LHCN-M2 (cell line): ENCODE measurements at regions not wholly inside any gene's neighbourhood (a gene's known extent, or its start where the extent isn't known, plus 50 kb on each side); places are given as distances from the start of the nearest gene placed in this dataset.

ENCODE experiments used
- DNase-seq: peaks from one replicate; pipeline ENCODE4 v3.0.0-alpha.2; 2012; ENCODE audit warnings: low read depth

DNA sequence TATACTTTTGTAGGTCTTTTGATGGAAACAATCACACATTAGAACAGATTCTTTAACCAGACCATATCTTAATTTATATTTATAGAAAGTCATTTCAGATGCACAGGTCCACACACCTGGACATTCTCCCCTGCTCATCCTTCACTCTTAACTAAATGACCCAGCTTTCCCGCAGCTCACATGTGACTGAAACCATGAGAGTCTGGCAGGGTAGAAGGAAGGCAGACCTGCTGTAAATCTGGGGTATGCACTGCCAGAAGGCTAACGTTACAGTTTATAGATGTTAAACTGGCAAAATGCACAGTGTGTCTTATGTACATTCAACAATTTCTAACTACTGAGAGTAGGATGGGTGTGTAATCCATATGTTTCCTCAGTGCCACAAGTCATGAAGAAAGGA is 359.5 kb upstream of the SPTLC3 start:
- no peak for DNase-seq

DNA sequence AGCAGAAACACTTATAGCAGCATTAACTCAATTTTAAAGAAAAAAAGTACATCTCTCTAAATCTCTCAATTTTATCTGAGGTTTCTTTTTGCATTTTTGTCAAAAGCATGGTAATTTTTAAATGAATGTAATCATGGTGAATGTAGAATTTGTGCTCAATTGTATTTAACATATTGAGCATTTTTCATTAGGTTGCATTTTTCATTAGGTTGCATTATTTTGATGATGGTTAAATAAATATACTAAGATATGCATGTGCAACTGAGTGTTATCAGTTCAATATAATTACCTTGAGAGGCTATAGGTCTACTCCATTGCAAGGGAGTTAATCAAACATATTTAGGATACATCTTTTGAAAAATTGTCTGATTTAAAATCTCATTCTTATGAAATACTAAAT is 355.1 kb upstream of the SPTLC3 start:
- DNase-seq: no peak

DNA sequence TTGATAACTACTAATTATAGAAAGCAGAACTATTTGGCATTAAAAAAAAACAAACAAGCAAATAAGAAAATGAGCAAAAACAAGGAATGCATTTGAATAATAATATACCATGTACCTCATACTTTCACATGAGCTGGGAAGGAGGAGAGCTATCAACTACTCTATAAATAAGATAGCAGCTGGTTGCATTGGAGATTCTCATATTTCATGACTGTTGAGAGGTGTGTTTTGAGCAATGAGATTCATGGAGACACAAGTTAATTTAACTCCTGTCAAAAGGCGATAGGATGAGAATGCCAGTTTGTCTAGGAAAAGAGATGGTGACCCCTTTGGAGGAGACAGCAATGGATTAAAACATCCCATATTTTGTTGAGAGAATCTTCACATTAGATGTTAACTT is 348.8 kb upstream of the SPTLC3 start:
- DNase-seq: no peak

DNA sequence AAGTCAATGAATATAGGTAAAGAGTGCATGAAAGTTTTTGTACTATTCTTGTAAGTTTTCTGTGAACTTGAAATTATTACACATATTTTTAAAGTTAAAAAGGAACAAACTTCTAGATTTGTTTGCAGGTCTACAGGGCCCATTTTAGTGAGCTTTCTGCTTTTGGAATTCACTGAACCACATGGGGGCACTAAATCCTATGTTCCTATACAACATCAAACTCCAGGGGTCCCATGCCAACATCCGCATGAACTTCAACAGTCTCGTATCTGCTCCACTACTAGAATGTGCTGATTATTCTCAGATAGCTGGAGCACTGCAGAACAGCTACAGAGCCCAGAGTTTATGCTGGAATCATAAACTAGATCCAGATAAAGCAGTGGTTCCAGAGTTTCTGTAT is 347.9 kb upstream of the SPTLC3 start:
- DNase-seq: no peak

DNA sequence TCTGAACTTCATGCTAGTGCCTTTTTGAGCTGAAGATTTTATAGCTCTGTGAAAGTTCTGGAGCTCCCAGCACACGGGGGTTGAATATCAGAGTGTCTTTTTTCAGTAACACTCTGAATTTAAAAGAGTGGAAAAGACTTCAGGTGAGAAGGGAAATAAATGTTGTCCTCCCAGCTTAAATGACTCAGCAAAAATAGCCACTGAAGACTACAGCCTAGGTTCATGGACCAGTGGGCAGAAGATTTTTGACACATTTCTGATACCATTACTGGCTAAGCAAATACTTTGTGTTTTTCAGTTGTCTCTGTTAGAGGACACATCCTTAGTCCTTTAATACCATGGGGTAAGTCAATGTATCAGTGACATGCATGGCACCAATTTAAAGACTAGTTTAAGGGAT is 338.5 kb upstream of the SPTLC3 start:
- DNase-seq: no peak

DNA sequence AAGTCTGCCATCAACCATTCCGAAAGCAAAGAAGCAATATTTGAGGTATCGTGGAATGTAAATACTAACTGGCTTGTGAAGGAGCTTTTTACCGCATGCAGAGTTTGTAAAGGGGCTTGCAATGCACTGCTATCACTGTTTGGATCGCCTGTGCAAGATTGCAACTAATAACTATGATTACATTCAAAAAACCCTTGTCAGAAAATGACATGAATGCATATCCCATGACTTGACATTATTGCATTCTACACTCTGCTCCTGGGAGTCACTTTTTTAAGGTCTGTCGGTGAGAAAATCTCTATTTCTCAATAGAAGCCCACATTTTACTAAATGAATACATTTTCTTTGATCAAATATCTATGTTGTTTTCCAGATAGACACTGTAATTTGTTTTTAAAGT is 335.4 kb upstream of the SPTLC3 start:
- DNase-seq: no peak

DNA sequence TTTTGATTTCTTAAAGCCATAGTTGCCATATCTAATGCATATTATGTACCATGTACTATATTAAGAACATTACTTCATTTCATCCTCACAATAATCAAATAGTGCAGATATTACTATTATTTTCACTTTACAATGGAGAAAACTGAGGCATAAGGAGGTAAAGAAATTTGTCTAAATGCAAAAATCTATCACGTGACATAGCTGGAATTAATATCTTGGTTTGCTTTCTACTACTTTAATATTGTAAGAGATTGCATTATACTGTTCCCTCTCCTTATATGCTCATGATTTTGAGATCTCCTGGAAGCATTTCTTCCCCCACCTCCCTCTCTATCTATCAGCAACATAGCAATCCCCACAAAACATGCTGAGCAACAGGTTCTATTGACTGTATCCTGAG is 330.8 kb upstream of the SPTLC3 start:
- DNase-seq: no peak

DNA sequence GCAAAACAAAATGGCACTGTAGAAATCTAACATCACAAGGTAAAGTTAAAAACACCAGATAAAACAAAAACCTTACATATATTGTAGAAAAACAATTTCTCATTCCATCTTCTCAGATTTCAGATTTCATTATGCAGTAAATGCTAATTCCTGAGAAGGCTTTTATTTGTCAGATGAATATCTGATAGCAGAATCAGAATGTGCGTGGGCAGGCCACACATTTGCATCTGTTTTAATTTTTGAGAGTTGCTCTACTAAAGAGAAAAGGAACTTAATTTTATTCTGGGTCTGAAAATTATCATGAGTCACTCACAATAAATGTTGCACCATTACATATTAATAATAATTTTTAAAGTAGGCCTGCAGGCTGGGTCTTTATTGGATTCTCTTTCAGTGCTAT is 329.3 kb upstream of the SPTLC3 start:
- no peak for DNase-seq

DNA sequence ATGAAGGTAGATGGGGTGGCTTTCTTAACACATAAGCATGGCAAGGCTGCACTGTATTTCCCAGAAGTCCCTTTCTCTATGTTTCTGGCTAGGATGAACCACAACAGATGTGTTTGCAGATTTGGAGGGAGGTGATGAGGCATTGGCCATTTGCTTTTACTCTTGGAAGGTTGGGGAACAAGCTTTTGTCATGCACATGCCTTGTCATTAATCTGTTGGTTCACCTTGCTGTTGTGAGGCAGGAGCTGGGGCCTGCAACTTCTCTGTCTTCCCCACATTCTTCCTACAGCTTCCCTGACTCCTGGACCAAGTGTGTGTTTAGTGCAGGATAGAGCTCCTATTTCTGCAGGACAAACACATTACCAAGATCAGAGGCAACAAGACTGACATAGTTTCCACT is 326.2 kb upstream of the SPTLC3 start:
- DNase-seq: no peak

DNA sequence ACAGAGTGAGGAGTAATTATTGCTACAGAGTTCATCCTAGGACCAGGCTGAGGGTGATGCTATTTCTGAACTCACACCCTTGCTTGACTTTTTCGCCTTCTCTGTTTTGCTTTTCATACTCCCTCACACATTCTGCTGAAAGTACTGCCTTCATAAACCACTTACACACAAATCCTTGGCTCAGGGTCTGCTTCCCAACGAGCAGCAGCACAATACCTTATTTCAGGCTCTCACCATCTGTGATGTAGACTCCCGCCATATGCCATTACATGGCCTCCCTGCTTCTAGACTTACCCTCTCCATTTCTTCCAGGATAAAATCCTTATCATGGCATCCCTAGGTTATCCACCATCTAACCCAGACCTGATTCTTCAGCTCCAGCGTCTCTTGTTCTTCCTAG is 321.3 kb upstream of the SPTLC3 start:
- DNase-seq: no peak

DNA sequence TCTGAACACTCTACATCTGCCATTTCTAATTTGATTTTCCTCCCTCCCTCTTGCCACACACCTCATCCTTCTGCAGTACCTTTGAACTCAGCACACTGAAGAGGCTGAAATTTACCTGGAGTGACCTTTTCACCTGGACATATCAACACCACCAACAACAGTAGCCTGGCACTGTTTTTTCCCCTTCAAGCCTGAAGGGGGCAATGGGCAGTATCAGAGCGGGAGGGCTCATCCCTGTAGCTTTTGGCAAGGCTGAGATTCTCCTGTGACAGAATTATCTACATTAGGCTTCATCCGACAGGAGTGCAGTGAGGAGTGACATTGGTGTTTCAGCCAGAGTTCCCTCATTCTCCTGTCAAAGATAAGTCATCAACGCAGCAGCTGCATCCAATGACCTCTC is 312.8 kb upstream of the SPTLC3 start:
- DNase-seq: no peak

DNA sequence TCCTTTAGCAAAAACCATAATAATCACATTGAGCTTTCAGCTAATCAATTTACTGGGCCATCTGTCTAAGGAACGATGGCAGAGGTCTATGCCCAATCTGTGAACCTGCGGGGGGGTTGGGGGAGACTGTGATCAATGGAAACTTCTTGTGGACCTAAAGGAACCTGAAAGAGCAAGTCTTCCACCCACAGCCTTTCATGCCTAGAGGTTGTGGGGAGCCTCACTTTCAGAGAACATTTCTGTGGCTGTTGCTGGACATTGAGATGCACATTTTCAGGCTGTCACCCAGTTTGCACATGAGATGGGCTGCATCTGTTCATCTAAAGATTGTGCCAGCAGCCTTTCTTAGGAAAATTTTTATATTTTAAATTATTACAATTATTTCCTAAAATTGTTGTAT is 310.0 kb upstream of the SPTLC3 start:
- no peak for DNase-seq

DNA sequence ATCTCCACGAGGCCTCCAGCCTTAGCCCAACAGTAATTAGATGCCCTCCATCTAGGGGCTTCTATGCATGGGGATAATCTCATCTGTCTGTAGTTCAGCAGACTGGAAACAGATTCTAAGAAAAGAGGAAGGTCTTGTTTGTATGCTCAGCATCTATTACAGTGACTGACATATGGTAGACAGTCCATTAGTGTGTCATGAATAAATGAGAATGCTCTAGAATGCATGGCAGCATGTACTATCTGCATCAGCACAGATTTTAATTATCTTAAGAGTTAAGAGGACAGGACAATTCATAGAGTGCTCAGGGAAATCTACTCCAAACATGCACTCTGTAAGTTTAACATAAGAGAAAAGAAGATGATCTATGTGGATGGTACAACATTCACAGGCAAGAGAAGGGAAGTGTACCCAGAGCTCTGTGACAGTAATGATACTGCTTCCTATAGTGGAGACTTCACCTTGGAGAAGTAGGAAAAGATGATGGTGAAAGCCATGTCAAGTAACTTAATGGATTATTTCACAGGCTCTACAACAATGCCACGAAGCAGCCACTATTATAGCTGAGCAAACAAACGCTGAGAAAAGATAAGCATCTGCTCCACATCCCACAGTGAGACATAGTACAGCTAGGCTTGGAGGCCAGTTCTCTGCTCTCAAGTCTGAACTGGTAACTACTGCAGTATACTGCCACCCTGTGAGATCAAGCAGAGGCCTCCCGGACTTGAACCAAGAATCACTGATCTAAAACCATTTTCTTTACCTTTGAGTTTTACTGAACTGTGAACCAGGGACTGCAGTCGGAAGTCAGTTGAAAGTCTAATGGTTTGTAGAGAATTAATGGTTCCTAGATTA is 309.2 kb upstream of the SPTLC3 start:
- DNase-seq: no peak

DNA sequence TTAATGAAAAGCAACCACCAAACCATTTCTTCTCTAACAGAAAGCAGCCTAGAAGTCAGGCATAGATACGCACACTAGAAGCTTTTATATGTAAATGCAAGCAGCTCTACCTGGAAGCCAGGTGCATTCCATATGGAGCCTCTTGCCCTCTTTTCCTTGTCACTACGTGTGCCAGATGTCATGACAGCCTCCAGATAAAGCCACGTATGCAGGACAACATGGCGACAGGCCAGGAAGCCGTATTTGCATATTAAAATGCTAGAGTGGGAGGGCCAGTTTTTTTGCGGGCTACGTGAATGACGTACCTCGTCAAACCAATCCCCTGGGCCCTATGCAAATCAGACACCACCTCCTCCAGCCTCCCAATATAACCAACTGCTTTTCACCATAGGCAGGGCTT is 308.1 kb upstream of the SPTLC3 start:
- DNase-seq: no peak

DNA sequence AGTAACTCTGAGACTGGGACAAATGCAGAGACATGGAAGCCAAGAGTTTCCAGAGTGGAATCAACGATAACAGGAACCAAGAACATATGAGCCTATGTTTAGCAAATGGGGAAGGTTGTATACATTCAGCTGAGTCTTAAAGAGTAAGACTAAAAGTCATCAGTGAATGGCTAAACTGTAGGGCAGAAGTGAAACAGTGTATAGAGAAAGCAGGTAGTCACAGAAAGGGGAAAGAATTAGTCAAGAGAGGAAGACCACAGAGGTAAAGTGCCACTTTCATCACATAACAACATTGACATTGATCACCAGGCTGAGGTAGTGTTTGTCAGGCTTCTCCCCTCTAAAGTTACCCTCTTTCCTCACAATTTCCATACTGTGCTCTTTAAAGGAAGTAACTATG is 306.5 kb upstream of the SPTLC3 start:
- DNase-seq: no peak

DNA sequence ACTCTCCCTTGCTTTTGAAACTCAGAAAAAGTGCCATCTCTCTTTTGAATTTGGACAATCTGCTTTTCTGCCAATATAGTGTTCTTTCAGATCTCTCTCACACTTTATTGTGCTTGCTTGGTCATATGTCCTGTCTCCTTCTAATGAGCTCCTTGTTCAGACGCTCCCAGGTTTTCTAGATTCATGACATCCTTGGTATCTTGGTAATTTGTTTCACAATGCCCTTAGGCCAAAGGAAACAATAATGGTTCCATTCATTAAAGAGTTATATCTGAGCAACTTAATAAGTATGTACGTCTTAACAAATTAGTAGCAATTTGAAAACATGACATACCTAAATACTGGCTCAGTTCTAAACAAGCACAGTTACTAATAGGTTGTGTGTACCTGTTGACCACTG is 293.4 kb upstream of the SPTLC3 start:
- DNase-seq: no peak

DNA sequence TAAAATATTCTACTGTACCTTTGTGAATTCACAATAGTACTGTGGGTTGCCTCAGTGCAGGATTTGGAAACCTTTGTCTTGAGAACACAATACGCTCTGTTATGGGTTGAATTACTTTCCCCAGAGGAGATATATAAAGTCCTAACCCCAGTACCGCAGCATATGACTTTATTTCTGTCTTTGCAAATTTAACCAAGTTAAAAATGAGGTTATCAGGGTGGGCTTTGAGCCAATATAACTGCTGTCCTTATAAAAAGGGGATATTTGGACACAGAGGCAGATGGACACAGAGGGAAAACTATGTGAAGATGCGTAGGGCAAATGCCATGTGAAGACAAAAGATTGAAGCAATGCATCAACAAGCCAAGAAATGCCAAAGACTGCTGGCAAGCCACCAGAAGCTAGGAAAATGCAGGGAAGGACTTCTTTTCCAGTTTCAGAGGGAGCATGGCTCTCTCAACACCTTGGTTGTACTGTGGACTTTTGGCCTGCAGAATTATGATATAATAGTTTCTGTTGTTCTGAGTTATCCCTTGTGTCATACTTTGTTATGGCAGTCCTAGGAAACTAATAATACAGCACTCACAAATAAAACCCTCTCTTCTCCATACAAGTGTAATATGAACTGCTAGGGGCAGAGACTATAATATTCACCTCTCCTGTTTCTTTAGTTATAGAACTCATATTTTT is 292.6 kb upstream of the SPTLC3 start:
- DNase-seq: no peak

DNA sequence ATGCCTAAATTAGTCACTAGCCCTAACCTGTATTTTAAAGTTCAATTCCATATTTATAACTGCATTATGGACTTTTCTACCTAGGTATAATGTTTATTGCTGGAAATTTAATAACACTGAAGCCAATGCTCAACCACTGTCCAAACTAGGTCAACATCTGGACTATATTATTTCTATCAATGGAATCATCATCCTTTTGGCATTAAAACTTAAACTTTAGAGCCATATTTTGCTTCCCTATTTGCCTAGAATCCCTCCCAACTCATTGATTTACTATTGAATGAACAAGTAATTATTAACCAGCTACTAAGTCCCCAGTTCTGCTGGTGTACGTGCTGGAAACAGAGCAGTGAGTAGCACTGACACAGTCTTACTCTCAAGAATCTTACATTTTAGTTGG is 291.7 kb upstream of the SPTLC3 start:
- no peak for DNase-seq

DNA sequence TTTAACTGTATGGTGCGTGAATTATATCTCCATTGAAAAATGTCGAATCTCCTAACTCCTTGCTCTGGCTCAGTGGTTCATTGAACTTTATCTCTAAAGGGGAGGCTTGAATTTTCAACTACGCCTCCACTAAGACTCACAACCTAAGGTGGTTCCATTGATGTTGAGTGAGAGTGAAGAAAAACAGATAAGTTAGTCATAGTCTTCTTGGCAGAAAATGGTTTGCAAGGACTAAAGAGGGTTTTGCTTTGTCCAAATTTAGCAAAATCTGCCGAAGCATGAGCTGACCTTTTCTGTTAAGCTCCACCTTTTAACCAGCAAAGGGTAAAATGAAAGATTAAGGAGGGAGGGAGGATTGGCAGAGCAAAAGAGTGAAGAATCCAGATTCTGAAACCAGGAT is 290.2 kb upstream of the SPTLC3 start:
- no peak for DNase-seq

DNA sequence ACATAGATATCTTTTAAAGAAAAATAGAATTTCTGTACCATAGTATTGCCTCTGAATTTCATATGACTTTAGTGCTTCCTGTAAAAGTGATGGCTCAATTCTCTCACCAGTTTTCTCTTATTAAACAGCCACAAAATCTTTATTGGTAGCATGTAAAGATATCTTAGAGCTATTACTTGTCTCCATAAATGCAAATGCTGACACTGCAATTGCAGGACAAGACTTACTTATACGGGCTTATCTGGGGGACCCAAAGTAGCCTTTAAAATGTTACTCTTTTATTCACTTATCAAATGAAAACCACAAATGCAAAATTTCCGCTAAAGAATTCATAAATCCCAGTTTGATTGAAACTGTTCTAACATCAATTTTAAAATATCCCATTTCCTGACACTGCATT is 287.1 kb upstream of the SPTLC3 start:
- no peak for DNase-seq

DNA sequence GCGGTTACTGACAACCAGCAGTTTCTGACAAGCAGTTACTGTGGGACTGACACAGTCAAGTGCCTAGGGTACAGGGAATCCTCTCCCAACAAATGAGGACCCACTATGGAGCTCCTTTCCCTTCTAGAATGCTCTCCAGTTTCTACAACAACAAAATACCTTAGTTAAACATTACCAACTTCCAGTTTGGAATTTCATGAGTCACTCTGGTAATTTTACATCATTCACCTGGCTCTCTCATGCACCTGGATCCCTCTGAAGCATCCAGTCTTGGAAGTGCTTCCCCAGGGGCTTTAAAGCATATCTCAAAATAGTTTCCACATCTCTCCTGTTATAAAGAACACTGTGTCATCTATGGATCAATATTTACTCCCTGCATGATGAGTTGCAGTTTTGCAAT is 286.7 kb upstream of the SPTLC3 start:
- DNase-seq: no peak

DNA sequence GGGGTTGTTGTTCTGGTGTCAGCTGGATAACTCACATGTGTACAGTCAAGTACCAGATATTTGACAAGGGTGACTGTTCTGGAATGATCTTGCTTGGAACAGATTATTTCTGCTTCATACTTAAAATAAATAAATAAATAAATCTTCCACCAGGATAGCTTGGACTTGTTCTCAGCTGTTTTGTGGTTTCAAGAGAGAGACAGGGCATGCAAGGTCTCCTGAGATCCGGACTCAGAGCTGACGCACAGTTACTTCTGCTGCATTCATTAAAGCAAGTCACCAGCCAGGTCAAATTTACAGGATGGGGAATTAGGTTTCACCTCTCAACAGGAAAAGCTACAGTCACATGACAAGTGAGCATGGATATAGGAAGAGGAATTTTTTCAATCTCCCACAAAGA is 285.0 kb upstream of the SPTLC3 start:
- DNase-seq: peak; percentile 0

DNA sequence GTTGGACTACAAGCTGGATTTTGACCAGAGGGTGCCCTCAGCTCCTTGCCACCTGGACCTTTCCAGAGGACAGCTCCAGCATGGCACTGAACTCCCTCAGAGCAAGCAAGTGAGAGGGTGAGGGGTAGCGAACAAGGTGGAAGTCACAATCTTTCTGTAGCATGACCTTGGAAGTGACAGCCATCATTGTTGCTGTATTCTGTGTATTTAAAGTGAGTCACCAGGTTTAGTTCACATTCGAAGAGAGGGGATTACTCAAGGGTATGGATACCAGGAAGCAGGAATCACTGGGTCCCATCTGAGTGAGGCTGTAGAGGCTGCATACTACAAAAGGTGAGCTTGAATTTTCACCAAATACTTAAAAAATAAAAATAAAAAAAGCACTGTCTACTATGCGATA is 280.0 kb upstream of the SPTLC3 start:
- DNase-seq: no peak

DNA sequence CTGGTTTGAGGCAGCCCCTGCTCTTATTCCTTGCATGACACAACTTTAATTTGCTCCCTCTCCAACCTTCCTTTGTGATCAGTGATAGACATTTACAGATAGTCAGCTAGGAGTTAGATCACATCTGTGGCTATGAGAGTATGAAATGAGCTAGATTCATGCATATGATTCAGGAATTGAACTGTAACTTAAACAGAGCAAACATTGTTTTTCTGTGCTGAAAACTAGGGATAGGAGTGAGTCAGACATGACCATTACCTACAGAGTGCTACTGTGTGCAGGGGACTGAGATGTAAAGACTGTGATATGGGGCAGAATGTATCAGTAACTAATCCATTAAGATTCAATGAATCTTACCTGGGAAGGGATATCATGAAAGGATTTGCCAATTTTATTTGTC is 279.4 kb upstream of the SPTLC3 start:
- no peak for DNase-seq
